HUES6 (cell line): ENCODE measurements at regions not wholly inside any gene's neighbourhood (a gene's known extent, or its start where the extent isn't known, plus 50 kb on each side); places are given as distances from the start of the nearest gene placed in this dataset.

Experiments used
- H3K27ac ChIP-seq: 2 replicates; pipeline ENCODE4 v1.7.0; 2013; ENCODE audit warnings: low read depth, mild to moderate bottlenecking, low read length, inconsistent platforms
- H3K27me3 ChIP-seq: 2 replicates; pipeline ENCODE4 v1.6.1; 2013; ENCODE audit warnings: low read length; ENCODE audit not compliant: control insufficient read depth, insufficient read depth
- H3K36me3 ChIP-seq: 2 replicates; pipeline ENCODE4 v1.6.1; 2013; ENCODE audit warnings: low read length; ENCODE audit not compliant: control insufficient read depth, insufficient read depth
- H3K4me1 ChIP-seq: 2 replicates; pipeline ENCODE4 v1.6.1; 2013; ENCODE audit warnings: low read length; ENCODE audit not compliant: control insufficient read depth, insufficient read depth
- H3K4me3 ChIP-seq: 2 replicates; pipeline ENCODE4 v1.5.1; 2013; ENCODE audit warnings: low read depth, low read length
- H3K9ac ChIP-seq: one replicate; pipeline ENCODE4 v1.6.1; 2013; ENCODE audit warnings: mild to moderate bottlenecking, low read length
- H3K9me3 ChIP-seq: 2 replicates; pipeline ENCODE4 v1.6.1; 2013; ENCODE audit warnings: low read depth, low read length; ENCODE audit not compliant: control insufficient read depth, insufficient read depth

- no peak overlapping the region for H3K9ac ChIP-seq
- no peak overlapping the region for H3K4me3 ChIP-seq
- H3K4me1 ChIP-seq, result no peaks in the 10 kb centered on the region
- no peaks in the 10 kb centered on the region for H3K36me3 ChIP-seq
- no peaks in the 10 kb centered on the region for H3K9me3 ChIP-seq
- H3K27ac ChIP-seq, result no peak overlapping the region
- no peaks in the 10 kb centered on the region for H3K27me3 ChIP-seq
These were observed 1577.2 kb downstream of the AMY1C start for GRCh38 chr1:105326886-105327285.

DNA sequence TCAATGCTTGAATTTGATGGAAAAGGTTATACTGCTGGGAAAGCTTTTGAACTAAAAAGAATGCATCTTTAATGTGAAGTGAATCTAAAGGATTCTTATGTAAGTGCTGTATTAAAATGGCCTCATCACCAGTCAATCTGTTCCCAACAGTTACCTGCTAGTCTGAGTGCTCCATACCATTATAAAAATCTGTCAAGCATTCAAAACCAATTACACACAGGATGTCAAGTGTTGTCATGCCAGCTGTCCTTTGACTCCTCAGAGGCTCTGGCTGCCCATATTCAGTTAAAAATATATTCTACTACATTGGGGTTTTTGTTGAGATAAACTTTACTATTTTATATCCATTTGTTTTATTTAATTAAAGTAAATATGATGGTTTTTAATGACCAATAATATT is 1587.7 kb downstream of the AMY1C start:
- no peaks in the 10 kb centered on the region for H3K4me1 ChIP-seq
- H3K9me3 ChIP-seq, result no peaks in the 10 kb centered on the region
- H3K9ac ChIP-seq, result no peak overlapping the region
- H3K36me3 ChIP-seq, result no peaks in the 10 kb centered on the region
- H3K27ac ChIP-seq, result no peak overlapping the region
- no peak overlapping the region for H3K4me3 ChIP-seq
- no peaks in the 10 kb centered on the region for H3K27me3 ChIP-seq

DNA sequence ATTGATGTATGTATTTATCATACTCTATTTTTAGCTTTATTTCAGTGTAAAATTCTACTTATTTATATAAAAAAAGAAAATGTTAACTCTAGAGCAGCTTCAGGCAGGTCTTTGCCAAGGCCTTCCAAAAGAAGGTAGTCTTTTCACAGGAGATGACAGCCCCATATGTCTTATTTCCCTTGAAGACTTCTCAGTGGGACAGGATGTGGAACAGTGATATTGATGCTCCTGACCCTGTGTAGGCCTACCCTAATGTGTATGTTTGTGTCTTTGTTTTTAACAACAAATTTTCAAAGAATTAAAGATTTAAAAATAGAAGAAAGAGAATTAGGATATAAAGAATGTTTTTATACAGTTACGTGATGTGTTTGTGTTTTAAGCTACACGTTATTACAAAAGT is 1593.6 kb downstream of the AMY1C start:
- Histone ChIP-seq H3K9me3 (no peaks in the 10 kb centered on the region), H3K4me1 (no peaks in the 10 kb centered on the region), H3K27me3 (no peaks in the 10 kb centered on the region), H3K9ac (no peak overlapping the region), H3K4me3 (no peak overlapping the region), H3K27ac (no peak overlapping the region), H3K36me3 (no peaks in the 10 kb centered on the region)

DNA sequence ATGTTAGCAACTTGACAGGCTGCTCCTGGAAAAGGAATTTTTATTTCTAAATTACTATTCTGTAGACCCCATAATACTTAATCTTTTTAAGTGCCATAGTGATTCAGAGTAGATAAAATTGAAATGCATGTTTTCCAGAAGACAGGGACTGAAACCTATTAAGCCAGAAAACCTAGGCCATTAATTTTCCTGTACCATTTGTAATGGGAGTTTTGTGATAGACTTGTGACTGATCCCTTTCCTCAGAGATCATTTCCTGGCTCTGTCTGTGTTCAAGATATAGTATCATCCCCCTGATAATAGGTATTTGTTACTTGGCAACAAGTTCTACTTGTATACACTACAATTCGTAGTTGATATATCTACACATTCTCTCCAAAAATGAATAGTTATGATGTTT is 1609.8 kb downstream of the AMY1C start:
- H3K9ac ChIP-seq, result no peak overlapping the region

GRCh38 chr1:105362438-105362837 is 1612.7 kb downstream of the AMY1C start:
- Histone ChIP-seq H3K27ac (no peak overlapping the region), H3K4me1 (no peaks in the 10 kb centered on the region), H3K36me3 (no peaks in the 10 kb centered on the region), H3K9ac (no peak overlapping the region), H3K27me3 (no peaks in the 10 kb centered on the region), H3K9me3 (peaks cover 9% of the 10 kb centered on the region; the same call in 1 of the 2 replicates), H3K4me3 (no peak overlapping the region)

More for the DNA sequence above, 1609.8 kb downstream of the AMY1C start:
- Histone ChIP-seq H3K9me3 (peaks cover 9% of the 10 kb centered on the region; the same call in 1 of the 2 replicates), H3K36me3 (no peaks in the 10 kb centered on the region), H3K27me3 (no peaks in the 10 kb centered on the region), H3K4me1 (no peaks in the 10 kb centered on the region), H3K27ac (no peak overlapping the region), H3K4me3 (no peak overlapping the region)

GRCh38 chr1:105368446-105368845 is 1618.7 kb downstream of the AMY1C start:
- Histone ChIP-seq H3K4me1 (no peaks in the 10 kb centered on the region), H3K9ac (no peak overlapping the region), H3K27me3 (no peaks in the 10 kb centered on the region), H3K36me3 (no peaks in the 10 kb centered on the region), H3K4me3 (no peak overlapping the region), H3K27ac (no peak overlapping the region), H3K9me3 (no peaks in the 10 kb centered on the region)

- Histone ChIP-seq H3K4me1 (no peaks in the 10 kb centered on the region), H3K4me3 (no peak overlapping the region), H3K36me3 (no peaks in the 10 kb centered on the region), H3K9me3 (peaks cover 3% of the 10 kb centered on the region; the same call in 1 of the 2 replicates), H3K9ac (no peak overlapping the region), H3K27ac (no peak overlapping the region), H3K27me3 (no peaks in the 10 kb centered on the region)
These were observed 1624.0 kb downstream of the AMY1C start for GRCh38 chr1:105373681-105374080.

GRCh38 chr1:105386489-105386888 is 1636.8 kb downstream of the AMY1C start:
- Histone ChIP-seq H3K27ac (no peak overlapping the region), H3K36me3 (no peaks in the 10 kb centered on the region), H3K9ac (no peak overlapping the region), H3K9me3 (no peaks in the 10 kb centered on the region), H3K4me3 (no peak overlapping the region), H3K27me3 (no peaks in the 10 kb centered on the region), H3K4me1 (no peaks in the 10 kb centered on the region)

DNA sequence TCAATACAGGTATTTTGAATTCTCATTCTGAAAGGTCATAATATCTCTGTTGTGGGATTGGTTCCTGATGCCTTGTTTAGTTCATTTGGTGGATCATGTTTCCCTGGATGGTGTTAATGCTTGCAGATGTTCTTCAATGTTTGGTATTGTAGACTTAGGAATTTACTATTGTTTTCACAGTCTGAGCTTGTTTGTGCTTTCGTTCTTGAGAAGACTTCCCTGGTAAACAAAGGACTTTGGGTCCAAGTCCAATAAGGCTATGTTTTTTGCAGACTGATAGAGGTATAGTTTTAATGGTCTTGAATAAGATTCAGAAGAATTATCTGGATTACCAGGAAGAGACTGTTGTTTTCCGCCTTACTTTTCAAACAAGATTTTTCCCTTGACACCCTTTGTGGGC is 1646.3 kb downstream of the AMY1C start:
- Histone ChIP-seq H3K4me3 (no peak overlapping the region), H3K9ac (no peak overlapping the region), H3K4me1 (no peaks in the 10 kb centered on the region), H3K36me3 (no peaks in the 10 kb centered on the region), H3K27ac (no peak overlapping the region), H3K27me3 (no peaks in the 10 kb centered on the region), H3K9me3 (0 out of 2 replicates have a peak, but pooled peaks cover 2% of the 10 kb centered on the region)

GRCh38 chr1:105398909-105399308 is 1649.2 kb downstream of the AMY1C start:
- H3K4me1 ChIP-seq, result no peaks in the 10 kb centered on the region
- H3K36me3 ChIP-seq, result no peaks in the 10 kb centered on the region
- no peak overlapping the region for H3K4me3 ChIP-seq
- 0 out of 2 replicates have a peak, but pooled peaks cover 2% of the 10 kb centered on the region for H3K9me3 ChIP-seq
- no peaks in the 10 kb centered on the region for H3K27me3 ChIP-seq
- no peak overlapping the region for H3K9ac ChIP-seq
- H3K27ac ChIP-seq, result no peak overlapping the region

- no peak overlapping the region for H3K4me3 ChIP-seq
- H3K36me3 ChIP-seq, result no peaks in the 10 kb centered on the region
- 0 out of 2 replicates have a peak, but pooled peaks cover 2% of the 10 kb centered on the region for H3K9me3 ChIP-seq
- no peaks in the 10 kb centered on the region for H3K4me1 ChIP-seq
- no peak overlapping the region for H3K27ac ChIP-seq
- H3K27me3 ChIP-seq, result no peaks in the 10 kb centered on the region
- H3K9ac ChIP-seq, result no peak overlapping the region
These were observed 1650.0 kb downstream of the AMY1C start for GRCh38 chr1:105399716-105400115.

DNA sequence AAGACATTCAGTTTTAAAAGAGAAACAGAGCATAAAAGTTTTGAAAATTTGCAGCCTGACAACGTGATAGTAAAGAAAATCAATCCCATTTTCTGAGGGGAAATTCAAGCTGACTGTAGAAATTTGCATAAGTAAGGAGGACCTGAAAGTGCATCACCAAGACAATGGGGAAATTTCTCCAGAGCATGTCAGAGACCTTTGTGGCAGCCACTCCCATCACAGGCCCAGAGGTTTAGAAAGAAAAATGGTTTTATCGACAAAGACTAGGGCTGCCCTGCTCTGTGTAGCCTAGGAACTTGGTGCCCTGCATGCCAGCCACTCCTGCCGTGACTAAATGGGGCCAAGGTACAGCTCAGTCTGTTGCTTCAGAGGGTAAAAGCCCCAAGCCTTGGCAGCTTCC is 1640.2 kb upstream of the PRMT6 start:
- no peaks in the 10 kb centered on the region for H3K36me3 ChIP-seq
- no peak overlapping the region for H3K27ac ChIP-seq
- no peaks in the 10 kb centered on the region for H3K27me3 ChIP-seq
- peaks cover 5% of the 10 kb centered on the region for H3K9me3 ChIP-seq
- no peak overlapping the region for H3K9ac ChIP-seq
- H3K4me3 ChIP-seq, result no peak overlapping the region
- H3K4me1 ChIP-seq, result peaks cover 6% of the 10 kb centered on the region; the same call in 1 of the 2 replicates
